Inferior parietal cortex (tissue), 1 donor: ENCODE measurements at regions not wholly inside any gene's neighbourhood (a gene's known extent, or its start where the extent isn't known, plus 50 kb on each side); places are given as distances from the start of the nearest gene placed in this dataset.

Experiments used
- DNase-seq: peaks from one replicate; pipeline ENCODE4 v3.0.0-alpha.2; 2016; ENCODE audit errors: extremely low spot score

DNA sequence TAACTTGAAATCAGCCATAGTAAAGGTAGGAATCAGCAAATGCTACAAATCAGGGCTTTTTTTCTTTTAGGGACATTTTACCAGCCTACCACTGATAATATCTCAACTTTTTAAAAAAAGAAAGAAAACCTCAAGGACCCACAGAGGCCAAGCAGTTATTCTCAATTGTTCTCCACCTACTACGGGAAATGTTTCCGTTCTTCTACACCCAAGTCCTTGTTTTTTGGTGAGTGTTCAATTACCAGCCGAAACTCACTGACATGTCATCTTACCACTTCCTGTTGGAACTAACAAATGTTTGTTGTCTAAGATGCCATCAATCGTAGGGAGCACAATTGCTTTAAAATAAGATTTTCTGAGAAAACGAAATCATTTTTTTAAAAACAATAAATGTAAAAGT is 50.2 kb upstream of the CDK1 start:
- DNase-seq, result no peak

DNA sequence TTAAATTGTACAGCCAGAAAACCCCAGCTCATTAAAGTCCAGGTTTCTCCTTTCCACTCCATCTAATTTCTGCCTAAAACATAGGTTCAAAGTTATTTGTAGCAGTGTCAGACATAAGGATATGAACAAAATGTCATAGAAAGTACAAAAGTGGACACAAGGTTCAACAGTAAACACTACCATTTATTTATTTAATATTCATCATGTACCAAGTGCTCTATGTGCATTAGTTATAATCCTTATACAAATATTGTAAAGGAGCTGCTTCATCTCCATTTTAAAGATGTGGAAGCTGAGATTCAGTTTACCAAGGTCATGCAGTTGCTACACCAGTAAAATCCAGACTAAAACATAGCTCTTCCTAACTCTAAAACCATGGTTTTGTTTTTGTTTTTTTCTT is 52.0 kb upstream of the CDK1 start:
- no peak for DNase-seq

DNA sequence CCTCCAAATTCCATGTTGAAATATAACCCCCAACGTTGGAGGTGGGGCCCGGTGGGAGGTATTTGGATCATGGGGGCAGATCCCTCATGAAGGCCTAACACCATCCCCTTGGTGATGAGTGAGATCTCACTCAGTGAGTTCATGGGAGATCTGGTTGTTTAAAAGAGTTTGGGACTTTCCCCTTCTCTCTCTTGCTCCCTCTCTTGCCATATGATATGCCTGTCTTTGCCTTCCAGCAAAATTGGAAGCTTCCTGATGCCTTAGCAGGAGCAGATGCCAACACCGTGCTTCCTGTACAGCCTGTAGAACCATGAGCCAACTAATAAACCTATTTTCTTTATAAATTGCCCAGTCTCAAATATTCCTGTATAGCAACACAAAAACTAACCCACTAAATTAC is 55.7 kb upstream of the CDK1 start:
- DNase-seq, result no peak

DNA sequence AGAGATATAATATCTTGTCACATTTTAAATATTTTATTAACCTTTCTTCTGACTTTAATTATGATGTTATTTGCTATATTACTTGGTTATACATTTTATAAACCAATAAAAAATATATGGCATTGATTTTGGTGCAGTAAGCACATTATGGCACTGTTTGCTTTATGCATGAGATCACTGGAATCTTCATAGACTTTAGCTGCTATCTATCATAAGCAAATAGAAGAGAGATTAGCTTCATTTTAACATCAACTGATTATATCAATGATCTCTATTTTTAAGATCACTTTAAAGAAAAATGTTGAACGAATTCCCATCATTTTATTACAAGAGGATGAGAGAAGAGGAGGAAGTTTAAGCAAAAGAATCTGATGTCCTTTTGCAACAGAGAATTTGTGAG is 58.6 kb upstream of the CDK1 start:
- no peak for DNase-seq

DNA sequence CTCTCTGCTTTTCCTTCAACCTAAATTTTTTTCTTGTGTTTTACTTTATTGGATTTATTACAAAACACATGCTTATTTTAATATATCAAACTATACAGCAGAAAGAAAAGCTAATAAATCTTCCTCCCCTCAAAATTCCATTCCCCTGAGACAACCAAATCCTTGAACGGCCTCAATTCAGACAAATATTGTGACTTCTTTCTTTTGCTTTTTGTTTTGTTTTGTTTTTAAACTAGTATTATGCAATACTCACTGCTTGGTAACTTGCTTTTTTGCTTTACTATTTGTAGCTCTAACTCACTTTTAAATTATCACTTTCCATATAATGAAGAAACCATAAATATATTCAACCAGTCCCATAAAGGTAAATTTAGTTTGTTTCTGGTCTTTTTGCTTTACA is 59.4 kb upstream of the CDK1 start:
- DNase-seq, result no peak

DNA sequence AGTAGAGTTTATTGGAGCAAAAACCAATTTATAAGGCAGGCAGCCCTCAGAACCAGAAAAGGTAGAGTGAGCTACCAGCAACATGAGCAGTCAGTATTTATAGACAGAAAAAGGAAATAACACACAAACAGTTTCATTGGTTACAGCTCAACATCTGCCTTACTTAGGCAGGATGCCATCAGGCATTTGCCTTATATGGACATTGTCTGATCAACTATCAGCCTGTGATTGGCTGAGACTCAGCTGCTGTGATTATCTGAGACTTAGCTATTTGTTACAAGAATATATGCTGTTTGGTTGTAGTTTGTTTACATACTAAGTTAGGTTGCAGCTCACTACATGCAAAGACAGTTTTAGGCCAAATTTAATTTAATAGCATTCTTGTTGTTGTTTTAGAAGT is 60.4 kb upstream of the CDK1 start:
- DNase-seq, result no peak

DNA sequence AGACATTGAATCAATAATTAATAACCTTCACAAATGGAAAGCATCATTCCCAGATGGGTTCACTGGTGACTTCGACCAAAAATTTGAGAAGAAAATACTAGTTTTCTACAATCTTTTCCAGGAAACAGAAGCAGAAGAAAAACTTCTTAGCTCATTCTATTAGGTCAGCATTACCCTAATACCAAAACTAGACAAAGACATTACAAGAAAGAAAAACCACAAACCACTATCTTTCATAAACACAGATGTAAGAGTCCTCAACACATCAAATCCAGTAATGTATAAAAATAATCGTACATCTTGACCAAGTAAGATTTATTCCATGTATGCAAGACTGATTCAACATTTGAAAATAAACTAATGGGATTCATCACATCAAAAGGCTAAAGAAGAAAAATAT is 64.0 kb upstream of the CDK1 start:
- DNase-seq, result no peak

DNA sequence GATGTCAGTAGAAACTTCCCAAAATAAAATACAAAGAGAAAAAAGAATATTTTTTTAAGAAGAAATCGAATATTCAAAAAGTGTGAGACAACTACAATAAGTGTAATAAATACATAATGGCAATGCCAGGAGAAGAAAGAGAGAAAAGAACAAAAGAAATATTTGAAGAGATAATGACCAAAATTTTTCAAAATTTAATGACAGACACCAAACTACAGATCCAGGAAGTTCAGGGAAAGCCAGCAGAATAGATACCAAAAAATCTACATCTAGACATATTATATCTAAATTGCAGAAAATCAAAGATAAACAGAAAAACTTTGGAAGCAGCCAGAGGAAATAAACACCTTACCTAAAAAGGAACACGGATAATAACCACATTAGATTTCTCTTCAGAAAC is 66.8 kb upstream of the CDK1 start:
- DNase-seq, result no peak

DNA sequence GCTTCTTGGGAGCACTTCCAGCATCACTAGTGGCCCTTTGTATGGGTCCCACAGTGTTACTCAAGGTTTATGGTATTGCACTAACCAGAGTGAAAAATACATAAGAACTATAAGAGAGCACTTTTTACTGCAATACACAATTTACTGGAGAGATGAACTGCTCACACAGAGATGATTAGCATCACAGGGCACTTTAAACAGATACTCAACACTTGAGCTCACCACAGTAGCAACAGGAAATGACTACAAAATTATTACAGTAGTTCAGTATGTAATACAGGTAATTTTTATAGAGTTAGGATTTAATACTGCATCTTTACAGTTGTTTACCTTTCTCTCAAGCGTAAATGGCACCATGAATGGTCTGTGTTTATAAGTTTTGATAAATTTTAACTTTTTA is 68.2 kb upstream of the CDK1 start:
- no peak for DNase-seq

DNA sequence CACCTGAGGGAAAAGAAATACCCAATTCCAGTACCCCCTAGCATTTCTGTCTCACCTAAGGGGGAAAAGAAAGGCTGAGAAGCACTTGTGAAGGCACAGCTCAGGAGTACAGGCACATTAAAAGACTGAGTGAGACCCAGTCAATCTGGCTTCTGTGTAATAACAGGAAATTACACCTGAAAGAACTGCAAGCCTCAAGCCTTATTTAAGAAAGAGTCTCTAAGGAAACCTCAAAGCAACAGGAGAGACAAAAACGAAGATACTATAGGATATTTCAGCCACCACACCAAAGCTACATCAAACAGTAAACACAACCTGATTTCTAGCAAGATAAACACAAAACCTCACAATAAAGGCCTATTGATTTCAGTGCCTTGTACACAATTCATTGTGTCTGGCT is 69.6 kb upstream of the CDK1 start:
- DNase-seq, result no peak

DNA sequence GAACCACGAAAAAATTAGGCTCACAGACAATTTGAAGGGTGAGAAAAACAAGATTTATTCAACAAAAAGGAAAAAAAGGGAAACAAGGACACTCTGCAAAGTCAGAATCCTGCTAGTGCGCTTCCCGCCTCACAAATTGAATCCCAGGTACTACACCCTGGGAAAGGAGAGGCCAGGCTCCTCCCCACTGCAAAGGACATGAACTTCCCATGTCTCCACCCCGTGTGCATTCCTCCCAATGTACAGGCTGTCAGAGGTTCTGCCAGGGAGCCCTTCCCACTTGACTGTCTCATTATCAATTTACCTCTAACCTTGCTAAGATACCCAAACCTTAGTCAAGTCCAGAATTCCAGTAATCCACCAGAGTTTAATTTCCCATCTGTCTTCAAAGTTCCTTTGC is 70.4 kb upstream of the CDK1 start:
- DNase-seq, result no peak

DNA sequence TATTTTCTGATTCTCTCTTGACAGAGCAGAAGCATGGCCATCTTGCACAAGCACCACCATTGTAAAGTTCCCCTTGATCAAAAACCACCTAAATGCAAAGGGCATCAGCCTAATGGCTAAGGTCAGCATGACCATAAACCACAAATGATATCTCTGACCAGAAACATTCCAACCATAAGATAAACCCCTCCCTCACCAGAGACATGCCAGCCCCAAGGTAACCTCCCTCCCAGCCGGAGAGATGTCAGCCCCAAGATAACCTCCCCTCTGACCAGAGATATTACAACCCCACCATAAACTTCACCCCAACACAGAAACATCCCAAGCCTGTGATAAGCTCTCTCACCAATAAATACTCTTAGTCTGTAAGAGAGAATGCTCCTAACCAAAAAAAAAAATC is 72.1 kb upstream of the CDK1 start:
- no peak for DNase-seq

DNA sequence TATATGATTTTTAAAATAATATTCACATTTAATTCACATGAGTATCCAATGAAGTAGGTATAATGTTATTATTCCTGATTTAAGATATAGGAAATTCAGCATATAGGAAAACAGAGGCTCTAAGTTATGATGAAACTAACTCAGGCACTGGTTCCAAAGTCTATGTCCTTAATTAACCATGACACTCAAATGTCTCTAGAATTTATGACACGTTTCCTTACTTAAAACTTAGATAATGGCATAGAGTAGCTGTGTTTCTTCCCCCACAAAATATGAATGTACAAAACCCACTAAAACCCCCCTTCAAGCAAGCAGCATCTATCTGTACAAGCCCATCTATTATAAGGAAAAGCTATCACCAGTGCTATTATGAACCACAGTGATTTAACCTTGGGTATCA is 72.9 kb upstream of the CDK1 start:
- DNase-seq, result no peak

DNA sequence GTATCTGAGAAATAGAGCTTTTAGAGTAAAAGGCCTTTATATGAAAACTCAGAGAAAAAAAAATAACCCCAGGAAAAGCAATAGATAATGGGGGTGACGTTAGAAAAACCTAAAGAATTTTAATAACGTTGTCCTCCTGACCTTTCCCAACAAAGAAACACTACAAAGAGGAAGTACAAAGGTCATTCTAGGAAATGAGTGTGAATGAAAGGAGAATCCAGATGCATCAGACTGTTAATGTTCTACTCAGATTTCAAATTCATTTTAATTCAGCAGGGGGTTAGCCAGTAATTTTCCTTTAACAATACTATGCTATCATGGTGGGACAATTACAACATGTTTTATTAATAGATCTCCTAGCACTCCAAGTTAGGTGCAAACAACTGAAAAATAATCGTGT is 73.8 kb upstream of the CDK1 start:
- no peak for DNase-seq

DNA sequence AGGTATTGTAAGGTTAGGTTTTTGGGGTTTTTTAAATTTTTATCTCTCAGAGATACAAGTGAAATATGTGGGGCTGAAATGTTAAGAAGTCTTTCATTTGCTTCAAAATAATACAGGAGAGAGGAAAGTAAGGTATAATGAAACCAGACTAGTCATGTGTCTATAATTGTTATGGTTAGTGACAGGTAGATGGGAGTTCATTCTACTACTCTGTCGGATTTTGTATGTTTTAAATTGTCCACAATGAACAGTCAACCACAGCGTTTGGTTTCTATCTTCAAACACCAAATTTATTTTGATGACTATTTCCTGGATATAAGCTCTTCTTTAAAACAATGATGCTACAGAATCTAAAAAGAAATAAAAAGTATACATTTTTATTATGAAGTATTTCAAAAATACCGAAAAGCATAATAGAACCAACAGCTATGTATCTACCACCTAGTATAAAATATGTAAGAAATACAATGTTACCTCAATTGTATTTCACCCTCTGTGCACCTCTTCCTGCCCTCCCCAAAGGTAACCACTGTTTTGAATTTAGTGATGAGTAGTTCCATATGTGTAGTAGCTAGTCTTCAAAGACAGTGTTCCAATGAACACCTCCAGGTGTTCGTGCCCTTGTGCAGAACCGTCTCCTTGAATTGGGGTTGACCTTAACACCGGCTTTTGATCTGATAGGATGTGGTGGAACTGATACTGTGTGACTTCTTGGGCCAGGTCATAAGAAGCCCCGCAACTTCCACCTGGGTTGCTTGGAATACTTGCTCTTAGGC is 74.8 kb upstream of the CDK1 start:
- DNase-seq, result no peak

DNA sequence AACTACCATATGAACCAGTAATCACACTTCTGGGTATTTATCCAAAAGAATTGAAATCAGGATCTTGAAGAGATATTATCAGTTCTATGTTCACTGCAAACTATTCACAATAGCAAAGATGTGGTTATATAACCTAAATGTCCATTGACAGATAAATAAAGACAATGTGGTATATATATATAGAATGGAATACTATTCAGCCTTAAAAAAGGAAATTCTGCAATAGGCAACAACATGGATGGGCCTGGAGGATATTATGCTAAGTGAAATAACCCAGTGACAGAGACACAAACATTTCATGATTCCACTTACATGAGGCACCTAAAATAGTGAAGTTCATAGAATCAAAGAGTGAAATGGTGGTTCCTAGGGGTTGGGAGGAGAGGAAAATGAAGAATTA is 90.6 kb upstream of the CDK1 start:
- no peak for DNase-seq

DNA sequence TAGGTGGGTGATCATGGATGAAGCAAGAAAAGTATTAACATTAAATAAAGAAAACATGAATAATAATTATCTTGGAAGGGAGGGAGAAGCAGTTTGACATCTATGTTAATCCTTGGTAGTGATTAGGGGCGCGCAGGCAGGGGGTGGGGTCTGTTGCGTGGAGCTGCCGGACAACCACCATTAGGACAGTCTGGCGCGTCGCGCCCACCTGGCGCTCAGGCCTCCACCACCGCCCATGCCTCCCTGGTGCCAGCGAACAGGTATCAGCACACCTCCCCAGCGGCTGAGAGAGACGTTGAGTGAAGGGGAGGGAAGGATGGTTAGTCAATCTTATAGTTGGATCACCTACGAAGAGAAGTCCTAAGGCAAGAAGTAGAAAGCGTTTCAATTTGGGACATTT is 94.2 kb upstream of the CDK1 start:
- DNase-seq, result no peak

DNA sequence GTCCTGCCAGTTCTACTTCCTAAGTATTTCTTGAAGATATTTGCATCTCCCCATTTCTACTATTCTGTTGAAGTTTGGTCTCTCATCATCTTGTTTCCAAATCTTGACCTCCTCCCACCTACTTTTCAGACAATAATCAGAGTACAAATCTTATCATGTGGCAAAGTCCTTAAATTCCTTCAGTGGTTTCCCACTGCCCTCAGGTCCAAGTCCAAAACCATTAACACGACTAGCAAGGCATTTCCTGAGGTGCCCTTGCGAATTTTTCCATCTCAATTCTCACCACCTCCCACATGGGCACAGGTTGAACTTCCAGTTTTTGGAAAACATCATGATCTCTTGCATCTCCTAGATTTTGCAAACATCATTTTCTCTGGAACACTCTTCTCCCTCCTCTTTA is 97.2 kb upstream of the CDK1 start:
- no peak for DNase-seq

DNA sequence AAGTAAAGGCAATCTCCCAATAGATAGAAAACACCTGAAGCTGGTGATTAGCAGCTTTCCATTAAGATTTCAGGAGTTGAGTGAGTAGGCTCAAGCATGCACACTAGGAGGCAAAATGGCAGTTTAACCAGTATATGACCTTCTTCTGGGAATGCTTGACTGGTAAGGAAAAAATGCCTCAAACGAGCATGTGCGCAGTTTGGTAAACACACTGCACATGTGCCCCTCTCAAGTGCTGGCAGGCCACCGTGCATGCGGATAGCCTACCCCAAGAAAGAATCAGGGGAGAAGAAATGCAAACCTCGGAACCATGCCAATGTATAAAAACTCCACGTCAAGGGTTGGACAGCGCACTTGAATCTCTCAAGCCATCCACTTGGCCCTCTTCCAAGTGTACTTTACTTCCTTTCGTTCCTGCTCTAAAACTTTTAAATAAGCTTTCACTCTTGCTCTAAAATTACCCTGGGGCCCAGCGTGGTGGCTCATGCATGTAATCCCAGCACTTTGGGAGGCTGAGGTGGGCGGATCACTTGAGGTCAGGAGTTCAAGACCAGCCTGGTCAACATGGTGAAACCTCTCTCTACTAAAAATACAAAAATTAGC is 98.8 kb upstream of the CDK1 start:
- DNase-seq, result no peak

DNA sequence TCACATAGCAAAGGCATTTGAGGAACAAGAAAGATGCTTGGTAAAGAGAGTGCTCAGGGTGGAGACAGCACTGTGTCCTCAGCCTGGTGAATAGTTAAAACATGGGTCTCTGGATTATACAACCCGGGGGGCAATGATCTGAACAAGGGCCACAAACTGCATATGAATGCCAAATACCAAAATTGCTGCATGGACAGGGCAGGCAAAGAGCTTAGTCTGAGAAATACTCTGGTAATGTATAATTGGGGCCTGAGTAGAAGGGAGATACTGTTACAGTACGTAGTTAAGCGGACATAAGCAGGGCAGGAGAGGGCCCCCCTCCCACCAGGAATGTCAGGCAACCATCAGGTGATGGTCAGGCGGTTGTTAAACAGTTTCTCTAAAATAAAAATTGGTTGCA is 99.3 kb upstream of the CDK1 start:
- DNase-seq, result no peak

DNA sequence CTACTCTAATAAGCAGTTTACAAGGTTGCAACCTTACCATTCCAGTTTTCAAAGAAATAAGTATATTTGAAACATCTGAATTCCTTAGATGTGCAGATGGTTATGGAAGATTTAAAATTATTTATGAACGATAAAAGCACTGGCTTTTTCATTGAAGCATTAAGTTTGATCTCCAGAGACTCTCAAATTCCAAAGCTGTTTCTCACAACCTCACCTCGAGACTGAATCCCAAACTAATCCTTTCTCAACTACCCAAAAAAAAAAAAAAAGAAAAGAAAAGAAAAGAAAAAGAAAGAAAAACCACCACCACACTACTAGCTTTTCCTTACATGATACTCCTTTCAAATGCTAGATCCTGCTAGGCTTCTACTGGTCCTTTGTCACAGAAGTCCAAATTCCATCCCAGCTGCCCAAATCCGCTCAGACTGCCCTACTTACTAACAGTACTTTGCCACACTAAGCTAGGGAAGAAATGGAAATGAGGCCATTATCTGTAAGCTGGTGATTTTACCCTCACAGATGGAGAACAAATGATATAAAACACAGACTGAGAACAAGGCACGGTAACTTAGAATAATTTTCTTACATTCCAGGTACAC is 100.6 kb upstream of the CDK1 start:
- no peak for DNase-seq

DNA sequence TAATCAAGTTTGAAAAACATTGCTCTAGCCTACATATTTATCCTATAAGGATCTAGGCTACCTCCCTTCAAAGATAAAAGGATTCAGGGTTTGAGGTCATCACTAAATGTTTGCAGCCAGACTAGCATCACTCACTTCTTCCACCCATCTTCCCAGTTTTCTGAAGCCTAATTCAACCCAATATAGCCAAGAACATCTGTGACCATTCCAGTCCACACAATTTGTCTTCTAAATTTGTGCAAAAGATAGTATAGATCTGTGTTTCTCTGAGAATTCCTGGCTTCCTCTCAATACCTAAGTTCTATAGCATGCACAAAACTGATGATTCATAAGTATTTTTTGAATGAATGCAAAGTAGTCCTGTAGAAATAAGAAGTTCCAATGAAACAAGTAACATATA is 103.0 kb upstream of the CDK1 start:
- DNase-seq, result no peak

DNA sequence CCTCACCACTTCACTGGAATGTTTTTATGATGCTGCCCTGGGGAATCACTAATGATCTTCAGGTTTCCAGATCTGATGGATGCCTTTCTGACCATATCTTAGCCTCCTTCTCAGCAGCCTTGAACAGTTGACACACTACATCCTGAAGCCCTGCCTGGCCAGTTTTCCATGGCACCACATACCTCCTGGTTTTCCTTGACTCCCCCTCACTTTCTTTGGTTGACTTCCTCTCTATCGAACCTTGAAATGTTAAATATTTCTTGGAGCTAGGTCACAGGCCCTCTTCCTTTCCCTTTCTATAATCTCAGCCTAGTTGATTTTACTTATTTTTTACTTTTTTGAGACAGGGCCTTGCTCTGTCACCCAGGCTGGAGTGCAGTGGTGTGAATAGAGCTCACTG is 108.8 kb upstream of the CDK1 start:
- no peak for DNase-seq

DNA sequence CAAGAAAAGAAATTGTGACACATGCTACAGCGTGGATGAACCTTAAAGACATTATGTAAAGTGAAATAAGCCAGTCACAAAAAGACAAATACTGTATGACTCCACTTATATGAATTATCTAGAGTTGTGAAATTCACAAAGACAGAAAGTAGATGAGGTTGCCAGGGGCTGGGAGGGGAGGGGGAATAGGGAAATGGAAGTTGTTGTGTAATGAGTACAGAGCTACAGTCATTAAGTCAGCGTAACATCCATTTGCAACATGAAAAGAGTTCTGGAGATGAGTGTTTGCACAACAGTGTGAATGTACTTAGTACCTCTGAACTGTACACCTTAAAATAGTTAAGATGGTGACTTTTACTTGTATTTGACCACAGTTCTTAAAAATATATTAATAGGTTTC is 112.1 kb upstream of the CDK1 start:
- DNase-seq, result no peak
